GM21515 (cell line): ENCODE measurements at regions not wholly inside any gene's neighbourhood (a gene's known extent, or its start where the extent isn't known, plus 50 kb on each side); places are given as distances from the start of the nearest gene placed in this dataset.

Source experiments
- ATAC-seq: cut with Tn5 transposase; IDR thresholded peaks from one replicate; pipeline ENCODE4 v1.9.1; 2021; ENCODE audit not compliant: unreplicated experiment

GRCh38 chr2:8514274-8514662, 167.6 kb upstream of the ID2 start:
- ATAC-seq: no peak

DNA sequence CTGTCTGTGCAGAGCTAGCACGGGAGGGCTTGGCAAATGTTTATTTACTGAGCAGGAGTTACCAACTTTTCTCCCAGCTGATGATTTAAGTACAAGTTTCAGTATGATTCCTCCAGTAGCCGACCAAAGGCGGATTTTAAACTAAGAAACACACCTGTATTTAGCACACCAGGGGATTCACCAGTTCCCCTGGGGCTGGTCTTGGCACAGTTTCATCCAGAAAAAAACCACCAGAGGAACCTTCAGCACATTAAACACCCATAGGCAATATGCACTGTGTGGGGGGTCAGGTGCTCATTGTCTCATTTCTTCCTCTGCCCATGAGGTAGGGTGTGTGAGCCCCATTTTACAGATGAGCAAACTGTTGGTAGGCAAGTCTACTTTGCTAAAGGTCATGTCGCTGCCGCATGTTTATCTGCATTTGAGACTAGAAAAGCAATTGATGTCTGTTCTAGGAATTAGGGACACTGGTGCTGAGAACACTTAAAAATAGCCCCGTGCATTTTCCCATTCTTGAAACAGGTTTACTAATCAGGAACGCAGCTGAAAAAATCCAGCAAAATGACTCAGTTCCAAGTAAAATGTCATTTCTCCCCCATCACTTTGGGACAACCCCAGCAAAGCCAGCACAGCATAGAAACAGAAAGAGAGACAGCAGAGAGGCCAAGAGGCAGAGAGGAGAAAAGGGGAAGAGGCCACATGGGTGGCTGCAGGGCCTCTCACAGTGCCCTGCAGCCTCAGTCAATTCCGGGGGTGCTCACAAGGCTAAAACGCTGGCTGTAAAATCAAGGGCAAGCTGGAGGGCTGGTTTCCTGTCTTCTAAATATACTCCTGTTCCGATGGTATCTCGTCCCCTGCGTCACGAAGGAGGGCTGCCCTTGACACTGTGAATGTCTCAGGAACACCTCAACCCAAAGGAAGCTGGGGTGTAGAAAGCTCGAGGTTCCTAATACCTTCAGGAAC, 166.8 kb upstream of the ID2 start:
- ATAC-seq: peak; percentile 72

- ATAC-seq: peak; percentile 48
Observed at GRCh38 chr2:8515864-8516533, 165.9 kb upstream of the ID2 start.

- no peak for ATAC-seq
Observed at GRCh38 chr2:8517850-8518498, 163.9 kb upstream of the ID2 start.

DNA sequence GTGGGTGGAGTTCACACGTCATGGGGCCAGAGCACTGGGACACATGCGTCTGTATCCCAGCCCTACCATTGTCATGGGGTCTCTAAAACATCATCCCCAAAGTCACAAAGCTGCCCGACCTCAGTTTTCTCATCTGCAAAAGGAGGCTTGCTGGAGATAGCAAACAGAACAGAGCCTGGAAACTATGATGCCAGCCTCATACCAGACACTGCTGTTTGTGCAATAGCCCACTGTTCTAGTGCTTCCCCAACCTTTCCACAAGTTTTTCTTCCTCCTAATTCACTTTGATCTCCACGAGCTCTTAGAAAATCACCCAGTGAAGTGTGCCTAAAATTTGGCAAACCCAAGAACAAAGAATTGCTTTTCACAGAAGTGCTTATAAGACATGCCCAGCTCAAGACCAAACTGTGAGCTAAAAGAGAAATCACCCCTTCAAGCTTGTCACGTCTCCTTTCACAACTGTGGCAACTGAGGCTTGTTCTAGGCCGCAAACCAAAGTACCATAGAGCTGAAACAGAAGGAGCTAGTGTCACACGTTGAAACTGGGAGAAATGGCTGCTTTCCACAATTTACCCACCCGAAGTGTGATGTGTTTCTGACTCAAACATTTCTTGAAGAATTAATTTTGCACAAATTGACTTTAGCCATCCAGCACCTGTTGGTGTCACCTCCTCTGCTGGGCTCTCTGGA, 162.7 kb upstream of the ID2 start:
- ATAC-seq: no peak

DNA sequence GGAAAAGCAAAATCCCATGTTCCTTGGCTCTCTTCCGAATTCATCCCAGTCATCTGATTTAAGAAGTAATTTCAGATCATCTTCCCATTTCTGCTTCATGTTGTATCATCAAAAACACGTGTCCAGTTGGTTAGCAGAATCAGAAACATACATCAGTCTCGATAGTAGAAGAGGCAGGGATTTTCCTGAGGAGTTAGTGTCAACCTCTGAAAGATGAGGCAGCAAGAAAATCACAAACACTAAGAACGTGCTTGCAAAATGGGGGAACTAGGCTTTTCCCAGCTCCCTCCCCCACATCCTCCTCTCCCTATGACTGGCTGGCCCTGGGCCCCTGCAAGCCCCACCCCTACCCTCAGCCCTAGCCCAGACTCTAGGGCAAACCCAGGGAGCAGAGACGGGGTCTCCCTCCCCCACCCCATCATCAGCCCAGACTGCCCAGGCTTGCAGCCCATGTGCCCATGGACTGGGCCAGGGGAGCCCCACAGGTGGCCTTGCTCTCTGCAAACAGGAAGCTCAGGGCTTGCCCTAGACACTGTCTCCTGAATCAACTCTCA, 161.0 kb upstream of the ID2 start:
- ATAC-seq: no peak

GRCh38 chr2:8522687-8523086, 159.2 kb upstream of the ID2 start:
- ATAC-seq: no peak

GRCh38 chr2:8524388-8524787, 157.5 kb upstream of the ID2 start:
- ATAC-seq: no peak

DNA sequence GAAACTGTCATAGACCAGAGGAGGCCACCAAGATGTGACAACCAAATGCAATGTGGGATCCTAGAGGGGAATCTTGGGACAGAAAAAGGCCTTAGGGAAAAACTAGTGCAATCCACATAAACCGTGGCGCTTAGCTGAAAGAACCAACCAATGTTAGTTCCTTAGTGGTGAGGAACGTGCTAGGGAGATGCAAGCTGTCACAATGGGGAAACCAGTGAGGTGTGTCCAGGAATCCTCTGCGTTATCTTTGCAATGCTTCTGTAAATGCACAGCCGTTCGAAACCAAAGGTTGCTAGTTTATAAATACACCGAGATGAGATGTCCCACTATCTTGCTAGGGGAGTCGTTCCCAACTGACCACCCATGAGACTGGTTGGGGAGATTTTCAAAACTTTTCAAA, 157.0 kb upstream of the ID2 start:
- no peak for ATAC-seq

DNA sequence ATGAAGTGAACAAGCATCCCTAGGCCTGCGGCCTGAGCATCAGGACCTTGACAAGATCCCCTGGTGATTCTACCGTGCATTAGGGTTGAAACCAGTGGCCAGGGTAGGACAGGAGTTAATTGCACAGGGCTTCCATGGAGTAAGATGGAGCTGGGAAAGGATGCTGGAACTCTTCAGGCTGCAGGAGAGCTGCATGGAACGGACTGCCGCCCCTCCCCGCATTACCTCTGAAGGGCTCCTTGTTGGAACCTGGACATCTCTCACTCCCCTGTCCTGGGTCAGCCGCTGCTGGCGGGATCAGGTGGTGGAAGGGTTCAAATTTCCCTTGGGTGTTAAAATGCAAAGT, 156.6 kb upstream of the ID2 start:
- no peak for ATAC-seq

DNA sequence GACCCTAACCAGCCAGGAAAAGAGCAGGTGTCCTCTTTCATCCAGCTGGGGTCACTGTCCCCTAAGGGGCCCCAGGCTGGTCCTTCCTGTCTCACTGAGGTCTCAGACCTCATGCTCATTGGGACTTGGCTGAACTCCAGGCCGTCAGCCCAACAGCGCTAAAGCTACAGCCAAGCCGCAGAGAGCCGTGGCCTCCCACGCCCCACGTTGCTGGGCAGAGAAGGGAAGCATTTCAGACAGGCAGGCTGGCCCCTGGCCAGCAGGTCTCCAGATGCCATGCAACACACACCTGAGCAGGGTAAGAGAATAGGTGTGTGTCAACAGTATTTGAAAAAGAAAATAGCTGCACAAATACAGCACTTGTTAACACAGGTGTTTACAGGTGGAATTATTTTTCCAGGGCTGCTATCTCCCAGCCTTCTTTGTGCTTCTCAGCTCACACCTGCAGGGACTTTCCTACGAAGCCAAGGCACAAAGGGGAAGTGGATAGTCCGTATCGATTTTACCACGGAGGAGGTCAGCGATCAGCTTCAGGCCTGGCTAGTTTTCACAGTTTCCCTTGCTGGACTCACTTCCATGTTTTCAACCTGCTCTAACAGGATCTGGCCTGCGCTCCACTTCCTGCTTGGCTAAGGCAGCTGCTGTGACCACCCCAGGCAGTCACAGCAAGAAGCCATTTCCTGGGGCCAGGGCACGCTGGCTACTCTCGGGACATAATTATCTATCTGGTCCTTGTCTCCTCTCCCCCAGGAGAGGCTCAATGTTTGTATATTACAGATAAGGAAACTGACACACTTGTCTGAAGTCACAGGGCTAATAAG, 156.1 kb upstream of the ID2 start:
- ATAC-seq: peak; percentile 65

- no peak for ATAC-seq
Observed at GRCh38 chr2:8526403-8526696, 155.5 kb upstream of the ID2 start.

GRCh38 chr2:8527031-8527430, 154.8 kb upstream of the ID2 start:
- ATAC-seq: no peak

DNA sequence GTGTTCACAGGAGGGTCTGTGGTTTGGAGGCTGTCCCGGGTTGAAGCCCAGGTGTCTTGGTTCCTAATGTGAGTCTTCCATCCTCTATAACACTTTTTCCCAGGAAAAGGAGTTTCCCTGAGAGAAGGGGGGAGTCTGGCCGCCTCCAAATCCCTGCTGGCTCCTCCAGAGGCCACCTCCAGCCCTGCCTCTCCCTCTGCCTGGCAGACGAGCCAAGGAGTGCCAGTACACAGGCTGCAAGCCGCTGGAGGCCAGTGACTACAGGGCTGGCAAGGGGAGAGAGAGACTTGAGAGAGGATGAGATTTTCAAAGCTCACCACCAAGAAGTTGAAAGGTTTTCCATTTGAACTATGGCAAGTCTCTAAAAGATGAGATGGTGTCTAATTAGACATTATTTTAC, 154.2 kb upstream of the ID2 start:
- ATAC-seq: no peak

- ATAC-seq: no peak
Observed at GRCh38 chr2:8528863-8529262, 153.0 kb upstream of the ID2 start.

DNA sequence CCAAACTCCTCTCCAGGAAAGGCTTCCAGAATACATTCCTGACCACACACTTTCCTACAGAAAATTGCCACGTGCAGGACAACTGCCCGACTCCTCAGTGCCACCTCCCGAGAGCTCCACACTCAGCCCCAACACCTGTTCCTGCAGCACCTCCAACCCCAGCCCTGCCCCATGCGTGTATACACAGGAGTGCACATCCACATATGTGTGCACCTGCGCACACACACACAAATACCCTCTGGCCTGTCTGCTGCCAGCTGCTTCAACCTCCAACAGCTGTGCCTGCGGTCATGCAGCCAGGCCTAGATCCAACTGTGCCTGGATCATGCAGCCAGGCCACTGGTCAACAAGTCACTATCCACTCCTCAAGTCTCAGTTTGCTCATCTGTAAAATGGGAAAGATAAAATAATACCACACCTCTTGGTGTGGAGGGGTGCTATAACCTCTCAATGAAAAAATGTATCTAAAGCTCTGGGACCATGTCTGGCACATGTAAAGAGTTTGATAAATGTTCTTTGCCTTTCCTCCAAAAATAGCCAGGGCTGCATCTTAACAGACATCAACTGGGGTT, 152.1 kb upstream of the ID2 start:
- ATAC-seq: no peak

GRCh38 chr2:8531481-8531880, 150.4 kb upstream of the ID2 start:
- ATAC-seq: no peak

DNA sequence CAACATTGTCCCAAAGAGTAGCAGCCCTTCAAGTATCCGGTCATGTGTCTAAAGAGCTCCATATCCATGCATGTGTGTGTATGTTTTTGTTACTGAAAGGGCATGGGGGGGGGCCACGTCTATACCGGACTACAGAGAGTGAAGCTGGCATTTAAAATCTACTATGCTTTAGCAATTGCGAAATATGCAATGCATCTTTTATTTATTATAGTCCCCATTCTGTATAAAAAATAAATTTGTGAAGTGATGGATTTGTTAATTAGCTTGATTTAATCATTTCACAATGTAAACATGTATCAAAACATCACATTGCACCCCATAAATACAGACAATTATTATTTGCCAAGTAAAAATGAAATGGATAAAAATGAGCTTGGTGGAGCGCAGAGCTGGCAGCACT, 149.4 kb upstream of the ID2 start:
- no peak for ATAC-seq

- ATAC-seq: no peak
Observed at GRCh38 chr2:8533923-8534322, 147.9 kb upstream of the ID2 start.

GRCh38 chr2:8534386-8534728, 147.5 kb upstream of the ID2 start:
- no peak for ATAC-seq
